Ishikawa (cell line): ENCODE measurements at regions not wholly inside any gene's neighbourhood (a gene's known extent, or its start where the extent isn't known, plus 50 kb on each side); places are given as distances from the start of the nearest gene placed in this dataset.

Experiments
- EGR1 ChIP-seq: IDR thresholded peaks from 2 replicates; pipeline ENCODE4 v1.6.1; 2012
- EP300 ChIP-seq: IDR thresholded peaks from 2 replicates; pipeline ENCODE4 v1.6.1; 2012; ENCODE audit warnings: borderline replicate concordance
- MAX ChIP-seq: IDR thresholded peaks from 2 replicates; pipeline ENCODE4 v1.6.1; 2012
- RAD21 ChIP-seq: IDR thresholded peaks from 2 replicates; pipeline ENCODE4 v1.6.1; 2012; ENCODE audit warnings: low read depth
- TAF1 ChIP-seq: IDR thresholded peaks from 2 replicates; pipeline ENCODE4 v1.6.1; 2012; ENCODE audit warnings: low read depth, mild to moderate bottlenecking

DNA sequence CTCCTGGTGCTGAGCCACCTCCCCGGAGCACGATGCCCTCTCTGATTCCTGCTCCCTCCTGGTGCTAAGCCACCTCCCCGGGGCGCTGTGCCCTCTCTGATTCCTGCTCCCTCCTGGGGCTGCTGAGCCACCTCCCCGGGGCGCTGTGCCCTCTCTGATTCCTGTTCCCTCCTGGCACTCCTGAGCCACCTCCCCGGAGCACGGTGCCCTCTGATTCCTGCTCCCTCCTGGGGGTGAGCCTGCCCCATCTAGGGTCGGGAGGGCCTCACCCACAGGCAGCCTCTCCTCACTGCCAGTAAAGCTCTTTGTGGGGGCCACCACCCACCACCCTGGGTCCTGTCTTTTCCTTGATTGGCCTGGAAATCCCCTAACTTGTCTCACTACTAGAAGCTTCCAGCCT lies 327.6 kb upstream of the SFSWAP start:
- TF ChIP-seq MAX, result no peak
- TF ChIP-seq TAF1, result no peak
- no peak for TF ChIP-seq EP300
- TF ChIP-seq RAD21, result no peak
- no peak for TF ChIP-seq EGR1
